HG03442 (cell line): ENCODE measurements at regions not wholly inside any gene's neighbourhood (a gene's known extent, or its start where the extent isn't known, plus 50 kb on each side); places are given as distances from the start of the nearest gene placed in this dataset.
"Not testable (repeated sequence)": the region's sequence is repeated elsewhere in the genome, so short reads cannot be mapped to it uniquely, and the experiment has no call there.

Source experiments
- ATAC-seq: cut with Tn5 transposase; IDR thresholded peaks from one replicate; pipeline ENCODE4 v1.9.1; 2021; ENCODE audit warnings: mild to moderate bottlenecking, moderate library complexity; ENCODE audit not compliant: unreplicated experiment

GRCh38 chr11:29634244-29634643 lies 382.6 kb downstream of the KCNA4 start:
- ATAC-seq: no peak

- no peak for ATAC-seq
Measured at GRCh38 chr11:29629286-29629685, 387.5 kb downstream of the KCNA4 start.

GRCh38 chr11:29628609-29629008 lies 388.2 kb downstream of the KCNA4 start:
- no peak for ATAC-seq

GRCh38 chr11:29627541-29627940 lies 389.3 kb downstream of the KCNA4 start:
- ATAC-seq: no peak

GRCh38 chr11:29623144-29623722 lies 393.6 kb downstream of the KCNA4 start:
- ATAC-seq: no peak

- no peak for ATAC-seq
Measured at GRCh38 chr11:29616611-29617010, 400.2 kb downstream of the KCNA4 start.

GRCh38 chr11:29612423-29612822 lies 404.4 kb downstream of the KCNA4 start:
- no peak for ATAC-seq

GRCh38 chr11:29606330-29607031 lies 410.3 kb downstream of the KCNA4 start:
- no peak for ATAC-seq

- not testable (repeated sequence) for ATAC-seq
Measured at GRCh38 chr11:29600151-29600575, 416.7 kb downstream of the KCNA4 start.

- no peak for ATAC-seq
Measured at GRCh38 chr11:29584342-29584741, 432.5 kb downstream of the KCNA4 start.

- ATAC-seq: no peak
Measured at GRCh38 chr11:29578806-29579205, 438.0 kb downstream of the KCNA4 start.

- no peak for ATAC-seq
Measured at GRCh38 chr11:29564486-29564885, 452.3 kb downstream of the KCNA4 start.

GRCh38 chr11:29562183-29562582 lies 454.6 kb downstream of the KCNA4 start:
- no peak for ATAC-seq

GRCh38 chr11:29553990-29554389 lies 462.8 kb downstream of the KCNA4 start:
- no peak for ATAC-seq

GRCh38 chr11:29538339-29539036 lies 478.3 kb downstream of the KCNA4 start:
- no peak for ATAC-seq

- ATAC-seq: no peak
Measured at GRCh38 chr11:29534836-29535235, 482.0 kb downstream of the KCNA4 start.

- ATAC-seq: no peak
Measured at GRCh38 chr11:29530961-29531360, 485.9 kb downstream of the KCNA4 start.

GRCh38 chr11:29527391-29527936 lies 489.4 kb downstream of the KCNA4 start:
- peak; percentile 82 for ATAC-seq

GRCh38 chr11:29518389-29519174 lies 498.2 kb downstream of the KCNA4 start:
- peak; percentile 53 for ATAC-seq

- no peak for ATAC-seq
Measured at GRCh38 chr11:29511394-29511793, 505.4 kb downstream of the KCNA4 start.

- no peak for ATAC-seq
Measured at GRCh38 chr11:29507376-29507775, 509.5 kb downstream of the KCNA4 start.
